ENCODE measurements at regions not wholly inside any gene's neighbourhood (a gene's known extent, or its start where the extent isn't known, plus 50 kb on each side); places are given as distances from the start of the nearest gene placed in this dataset.

DNA sequence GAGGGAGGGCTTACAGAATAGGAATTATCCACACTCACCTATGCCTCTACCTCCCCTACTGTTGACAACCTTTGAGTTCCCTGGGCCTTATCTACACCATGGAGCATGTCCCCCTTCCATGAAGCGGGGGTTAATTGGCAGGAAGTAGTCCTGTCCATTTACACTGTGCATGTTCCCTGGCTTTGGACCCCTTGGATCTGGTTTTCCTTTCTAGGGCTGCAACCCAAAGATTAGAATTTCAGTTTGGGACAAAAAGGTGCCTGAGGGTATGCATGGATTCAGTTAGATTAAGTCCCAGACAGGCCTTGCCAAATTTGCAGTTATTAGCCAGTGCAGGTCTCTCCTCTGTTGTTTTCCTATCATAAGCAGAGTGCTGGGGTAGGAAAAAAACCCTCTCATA, 180.3 kb downstream of the CMPK2 start:
- TF ChIP-seq REST (IDR thresholded peaks at IDR 0.05; ENCODE audit: insufficient read depth in 1 of 2, low read depth in 2 of 2, low read length in 1 of 2): no peak
- no peak for TF ChIP-seq CTCF (IDR thresholded peaks at IDR 0.05)
- no peak for TF ChIP-seq SIN3A (IDR thresholded peaks at IDR 0.05; ENCODE audit: borderline replicate concordance, insufficient read depth, low read depth, low read length)
- TF ChIP-seq POLR2AphosphoS5 (IDR thresholded peaks at IDR 0.05; ENCODE audit: low read depth, low read length): no peak
- TF ChIP-seq TCF7L2 (IDR thresholded peaks at IDR 0.05; ENCODE audit: low read depth, low read length): no peak
- CTCF ChIA-PET: no interaction called here
- POLR2A ChIA-PET: no interaction called here
- no peaks in the 10 kb centered on the region for H3K27me3 ChIP-seq (ENCODE audit: control insufficient read depth, insufficient read depth, low read length)
- H3K9me3 ChIP-seq (ENCODE audit: control insufficient read depth, insufficient read depth, low read depth, low read length): no peaks in the 10 kb centered on the region
- DNase-seq (ENCODE audit: low read depth, low spot score) (no peak), ATAC-seq (no peak)
- no TSS peak for BruUV-seq (replicated peaks)
- H3K4me1 ChIP-seq (ENCODE audit: control insufficient read depth, insufficient read depth, low read length): no peaks in the 10 kb centered on the region
- H3K27ac ChIP-seq (ENCODE audit: low read length): no peak overlapping the region
- intact Hi-C loops (cut with micrococcal nuclease; ENCODE audit: unreplicated experiment): no loop called here
- H3K36me3 ChIP-seq (ENCODE audit: control insufficient read depth, insufficient read depth, low read length): no peaks in the 10 kb centered on the region
- in situ Hi-C loops (cut with HindIII; ENCODE audit: low pct_unique_long_range_greater_than_20kb, low sequenced_read_pairs): no loop called here
- H3K4me3 ChIP-seq (ENCODE audit: low read depth in 2 of 2, low read length in 2 of 2): no peak overlapping the region

GRCh38 chr2:6692056-6692455, 173.7 kb downstream of the CMPK2 start:
- no peak for DNase-seq (ENCODE audit: low read depth, low spot score)
- Histone ChIP-seq H3K27ac (ENCODE audit: low read length) (no peak overlapping the region), H3K4me3 (ENCODE audit: low read depth in 2 of 2, low read length in 2 of 2) (no peak overlapping the region), H3K27me3 (ENCODE audit: control insufficient read depth, insufficient read depth, low read length) (no peaks in the 10 kb centered on the region), H3K9me3 (ENCODE audit: control insufficient read depth, insufficient read depth, low read depth, low read length) (no peaks in the 10 kb centered on the region), H3K4me1 (ENCODE audit: control insufficient read depth, insufficient read depth, low read length) (no peaks in the 10 kb centered on the region), H3K36me3 (ENCODE audit: control insufficient read depth, insufficient read depth, low read length) (no peaks in the 10 kb centered on the region)
- intact Hi-C loops (cut with micrococcal nuclease; ENCODE audit: unreplicated experiment): no loop called here
- BruUV-seq (replicated peaks): no TSS peak
- CTCF ChIA-PET: no interaction called here
- in situ Hi-C loops (cut with HindIII; ENCODE audit: low pct_unique_long_range_greater_than_20kb, low sequenced_read_pairs): no loop called here
- TF ChIP-seq SIN3A (IDR thresholded peaks at IDR 0.05; ENCODE audit: borderline replicate concordance, insufficient read depth, low read depth, low read length) (no peak), TCF7L2 (IDR thresholded peaks at IDR 0.05; ENCODE audit: low read depth, low read length) (no peak), REST (IDR thresholded peaks at IDR 0.05; ENCODE audit: insufficient read depth in 1 of 2, low read depth in 2 of 2, low read length in 1 of 2) (no peak), CTCF (IDR thresholded peaks at IDR 0.05) (no peak), POLR2AphosphoS5 (IDR thresholded peaks at IDR 0.05; ENCODE audit: low read depth, low read length) (no peak)
- ATAC-seq: no peak
- POLR2A ChIA-PET: no interaction called here
